MM.1S (cell line): ENCODE measurements at regions not wholly inside any gene's neighbourhood (a gene's known extent, or its start where the extent isn't known, plus 50 kb on each side); places are given as distances from the start of the nearest gene placed in this dataset.

Experiments used
- EZH2phosphoT487 ChIP-seq: fragments of 300-600 bp; sonication (generic); IDR thresholded peaks from 2 replicates; pipeline ENCODE4 v1.6.1; 2018; ENCODE audit warnings: antibody characterized with exemption, low read length
- TF ChIP-seq, protein P1 (sequence below): fragments of 300-600 bp; sonication (generic); IDR thresholded peaks from 2 replicates; pipeline ENCODE4 v1.5.1; 2016; ENCODE audit warnings: antibody characterized with exemption, low read length, mixed read lengths

- TF ChIP-seq, protein P1, sequence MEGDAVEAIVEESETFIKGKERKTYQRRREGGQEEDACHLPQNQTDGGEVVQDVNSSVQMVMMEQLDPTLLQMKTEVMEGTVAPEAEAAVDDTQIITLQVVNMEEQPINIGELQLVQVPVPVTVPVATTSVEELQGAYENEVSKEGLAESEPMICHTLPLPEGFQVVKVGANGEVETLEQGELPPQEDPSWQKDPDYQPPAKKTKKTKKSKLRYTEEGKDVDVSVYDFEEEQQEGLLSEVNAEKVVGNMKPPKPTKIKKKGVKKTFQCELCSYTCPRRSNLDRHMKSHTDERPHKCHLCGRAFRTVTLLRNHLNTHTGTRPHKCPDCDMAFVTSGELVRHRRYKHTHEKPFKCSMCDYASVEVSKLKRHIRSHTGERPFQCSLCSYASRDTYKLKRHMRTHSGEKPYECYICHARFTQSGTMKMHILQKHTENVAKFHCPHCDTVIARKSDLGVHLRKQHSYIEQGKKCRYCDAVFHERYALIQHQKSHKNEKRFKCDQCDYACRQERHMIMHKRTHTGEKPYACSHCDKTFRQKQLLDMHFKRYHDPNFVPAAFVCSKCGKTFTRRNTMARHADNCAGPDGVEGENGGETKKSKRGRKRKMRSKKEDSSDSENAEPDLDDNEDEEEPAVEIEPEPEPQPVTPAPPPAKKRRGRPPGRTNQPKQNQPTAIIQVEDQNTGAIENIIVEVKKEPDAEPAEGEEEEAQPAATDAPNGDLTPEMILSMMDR, result no peak
- TF ChIP-seq EZH2phosphoT487, result no peak
Measured at GRCh38 chr13:104810242-104810641, 1725.2 kb downstream of the EFNB2 start.
